ENCODE measurements at regions not wholly inside any gene's neighbourhood (a gene's known extent, or its start where the extent isn't known, plus 50 kb on each side); places are given as distances from the start of the nearest gene placed in this dataset.

DNA sequence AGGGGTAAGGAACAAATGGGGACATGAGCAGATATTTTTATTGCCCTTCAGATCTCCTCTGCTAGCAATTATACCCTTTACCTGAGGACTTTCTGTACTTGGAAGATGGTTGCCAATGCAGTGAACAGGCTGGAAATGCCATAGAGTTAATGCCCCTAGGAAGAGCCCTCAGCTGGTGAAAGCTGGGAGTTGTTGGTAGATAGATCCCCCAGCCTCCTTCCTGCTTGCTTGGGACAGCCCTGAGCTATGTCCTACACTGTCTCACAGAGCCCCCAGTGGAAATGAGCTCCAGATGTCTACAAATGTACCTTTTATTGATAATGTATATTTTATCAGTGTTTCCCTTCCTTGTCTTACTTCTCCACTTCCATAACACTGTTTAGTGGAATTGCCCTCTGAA is 87.6 kb upstream of the PAK5 start:
- Mint-ChIP-seq H3K9me3 (ENCODE audit: low read depth, unreplicated experiment) (no peaks in the 10 kb centered on the region), H3K4me1 (ENCODE audit: low read depth, unreplicated experiment) (no peaks in the 10 kb centered on the region), H3K4me3 (ENCODE audit: low read depth, unreplicated experiment) (no peak overlapping the region), H3K36me3 (ENCODE audit: insufficient read depth, unreplicated experiment) (no peaks in the 10 kb centered on the region), H3K27me3 (ENCODE audit: unreplicated experiment) (no peaks in the 10 kb centered on the region), H3K27ac (ENCODE audit: unreplicated experiment) (no peak overlapping the region)
- CTCF ChIA-PET, result no interaction called here
- TF ChIP-seq, protein P1, sequence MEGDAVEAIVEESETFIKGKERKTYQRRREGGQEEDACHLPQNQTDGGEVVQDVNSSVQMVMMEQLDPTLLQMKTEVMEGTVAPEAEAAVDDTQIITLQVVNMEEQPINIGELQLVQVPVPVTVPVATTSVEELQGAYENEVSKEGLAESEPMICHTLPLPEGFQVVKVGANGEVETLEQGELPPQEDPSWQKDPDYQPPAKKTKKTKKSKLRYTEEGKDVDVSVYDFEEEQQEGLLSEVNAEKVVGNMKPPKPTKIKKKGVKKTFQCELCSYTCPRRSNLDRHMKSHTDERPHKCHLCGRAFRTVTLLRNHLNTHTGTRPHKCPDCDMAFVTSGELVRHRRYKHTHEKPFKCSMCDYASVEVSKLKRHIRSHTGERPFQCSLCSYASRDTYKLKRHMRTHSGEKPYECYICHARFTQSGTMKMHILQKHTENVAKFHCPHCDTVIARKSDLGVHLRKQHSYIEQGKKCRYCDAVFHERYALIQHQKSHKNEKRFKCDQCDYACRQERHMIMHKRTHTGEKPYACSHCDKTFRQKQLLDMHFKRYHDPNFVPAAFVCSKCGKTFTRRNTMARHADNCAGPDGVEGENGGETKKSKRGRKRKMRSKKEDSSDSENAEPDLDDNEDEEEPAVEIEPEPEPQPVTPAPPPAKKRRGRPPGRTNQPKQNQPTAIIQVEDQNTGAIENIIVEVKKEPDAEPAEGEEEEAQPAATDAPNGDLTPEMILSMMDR (IDR thresholded peaks at IDR 0.05; ENCODE audit: unreplicated experiment), result no peak
- no TSS peak for BruUV-seq (replicated peaks)
- no peak for DNase-seq
- intact Hi-C loops (cut with micrococcal nuclease; ENCODE audit: unreplicated experiment), result no loop called here

- Mint-ChIP-seq H3K27ac (ENCODE audit: unreplicated experiment) (no peak overlapping the region), H3K27me3 (ENCODE audit: unreplicated experiment) (no peaks in the 10 kb centered on the region), H3K4me3 (ENCODE audit: low read depth, unreplicated experiment) (no peak overlapping the region), H3K4me1 (ENCODE audit: low read depth, unreplicated experiment) (no peaks in the 10 kb centered on the region), H3K36me3 (ENCODE audit: insufficient read depth, unreplicated experiment) (no peaks in the 10 kb centered on the region), H3K9me3 (ENCODE audit: low read depth, unreplicated experiment) (no peaks in the 10 kb centered on the region)
- TF ChIP-seq, protein P1 (IDR thresholded peaks at IDR 0.05; ENCODE audit: unreplicated experiment), result no peak
- no TSS peak for BruUV-seq (replicated peaks)
- CTCF ChIA-PET, result no interaction called here
- intact Hi-C loops (cut with micrococcal nuclease; ENCODE audit: unreplicated experiment), result no loop called here
- DNase-seq, result no peak
Measured at GRCh38 chr20:9926007-9926406, 87.1 kb upstream of the PAK5 start.

GRCh38 chr20:9923648-9924047 is 84.8 kb upstream of the PAK5 start:
- CTCF ChIA-PET, result no interaction called here
- Mint-ChIP-seq H3K27me3 (ENCODE audit: unreplicated experiment) (no peaks in the 10 kb centered on the region), H3K4me1 (ENCODE audit: low read depth, unreplicated experiment) (no peaks in the 10 kb centered on the region), H3K9me3 (ENCODE audit: low read depth, unreplicated experiment) (no peaks in the 10 kb centered on the region), H3K36me3 (ENCODE audit: insufficient read depth, unreplicated experiment) (no peaks in the 10 kb centered on the region), H3K27ac (ENCODE audit: unreplicated experiment) (no peak overlapping the region), H3K4me3 (ENCODE audit: low read depth, unreplicated experiment) (no peak overlapping the region)
- intact Hi-C loops (cut with micrococcal nuclease; ENCODE audit: unreplicated experiment), result no loop called here
- DNase-seq, result no peak
- TF ChIP-seq, protein P1 (IDR thresholded peaks at IDR 0.05; ENCODE audit: unreplicated experiment), result no peak
- no TSS peak for BruUV-seq (replicated peaks)

- no peaks in the 10 kb centered on the region for H3K27me3 Mint-ChIP-seq (ENCODE audit: unreplicated experiment)
- DNase-seq, result no peak
- no TSS peak for BruUV-seq (replicated peaks)
- H3K4me1 Mint-ChIP-seq (ENCODE audit: low read depth, unreplicated experiment), result no peaks in the 10 kb centered on the region
- no peak overlapping the region for H3K4me3 Mint-ChIP-seq (ENCODE audit: low read depth, unreplicated experiment)
- CTCF ChIA-PET, result no interaction called here
- intact Hi-C loops (cut with micrococcal nuclease; ENCODE audit: unreplicated experiment), result no loop called here
- H3K36me3 Mint-ChIP-seq (ENCODE audit: insufficient read depth, unreplicated experiment), result no peaks in the 10 kb centered on the region
- no peaks in the 10 kb centered on the region for H3K9me3 Mint-ChIP-seq (ENCODE audit: low read depth, unreplicated experiment)
- no peak overlapping the region for H3K27ac Mint-ChIP-seq (ENCODE audit: unreplicated experiment)
- TF ChIP-seq, protein P1 (IDR thresholded peaks at IDR 0.05; ENCODE audit: unreplicated experiment), result no peak
Measured at GRCh38 chr20:9920866-9921265, 82.0 kb upstream of the PAK5 start.
